ENCODE measurements at regions not wholly inside any gene's neighbourhood (a gene's known extent, or its start where the extent isn't known, plus 50 kb on each side); places are given as distances from the start of the nearest gene placed in this dataset.

DNA sequence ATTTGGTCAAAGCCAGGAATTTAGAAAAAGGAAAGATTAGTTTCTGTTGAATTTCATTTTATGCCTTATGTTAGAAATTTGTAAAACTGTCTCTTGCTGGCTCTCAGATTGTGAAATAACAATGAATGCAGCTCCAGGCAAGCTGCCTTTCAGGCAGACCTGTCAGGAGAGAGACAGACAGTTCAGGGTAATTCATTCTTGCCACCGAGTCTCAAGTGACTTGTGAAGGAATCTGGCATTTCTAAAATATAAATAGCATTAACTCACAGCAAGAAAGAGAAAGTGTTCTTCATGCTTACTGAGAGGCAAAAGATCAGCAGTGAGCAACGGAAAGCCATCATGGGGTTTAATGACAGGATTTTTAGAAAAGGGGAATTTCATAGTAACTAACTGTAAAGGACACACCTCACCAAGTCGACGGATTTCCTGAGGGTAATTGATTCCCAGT lies 442.3 kb upstream of the AKR1E2 start:
- H3K36me3 ChIP-seq (ENCODE audit: control insufficient read depth in 2 of 3, insufficient read depth in 3 of 3, low read length in 3 of 3) = no peaks in the 10 kb centered on the region
- H3K4me3 ChIP-seq (ENCODE audit: low read length) = no peak overlapping the region
- Mint-ChIP-seq H3K9me3 (no peaks in the 10 kb centered on the region), H3K36me3 (no peaks in the 10 kb centered on the region), H3K27ac (no peak overlapping the region), H3K4me1 (no peaks in the 10 kb centered on the region), H3K4me3 (no peak overlapping the region), H3K27me3 (peaks cover 2 to 47% (median 17%) of the 10 kb centered on the region in 5 donors)
- H3K4me1 ChIP-seq (ENCODE audit: control insufficient read depth in 2 of 2, insufficient read depth in 2 of 2, low read length in 2 of 2) = no peaks in the 10 kb centered on the region
- no peak overlapping the region for H3K27ac ChIP-seq (ENCODE audit: low read depth, low read length)
- no peak for ATAC-seq
- ChIA-PET POLR2A (no interaction called here), CTCF (no interaction called here)
- intact Hi-C loops (cut with micrococcal nuclease) = no loop called here
- no peak for DNase-seq
- no peaks in the 10 kb centered on the region for H3K9me3 ChIP-seq (ENCODE audit: control insufficient read depth in 2 of 3, low read length in 3 of 3)
- no peaks in the 10 kb centered on the region for H3K27me3 ChIP-seq (ENCODE audit: control insufficient read depth in 2 of 2, insufficient read depth in 2 of 2, low read length in 2 of 2)

DNA sequence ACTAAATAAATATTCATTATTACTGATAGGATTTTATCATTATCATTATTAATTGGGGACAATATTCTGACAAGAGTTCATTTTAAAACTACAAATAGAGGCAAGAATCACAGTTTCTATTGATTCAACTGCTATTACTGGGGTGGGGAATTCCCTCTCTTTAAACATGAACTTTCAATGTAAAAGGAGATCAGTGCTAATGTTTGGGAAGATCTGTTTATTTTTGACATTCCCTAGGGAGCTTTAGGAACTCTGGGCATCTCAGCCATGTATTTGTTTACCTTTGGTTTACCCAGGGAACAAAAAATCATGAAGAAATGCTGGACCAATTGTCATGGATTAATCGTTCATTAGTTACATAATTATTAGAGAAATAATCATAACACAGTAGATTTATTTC lies 443.2 kb upstream of the AKR1E2 start:
- H3K27me3 ChIP-seq (ENCODE audit: control insufficient read depth in 2 of 2, insufficient read depth in 2 of 2, low read length in 2 of 2) = no peaks in the 10 kb centered on the region
- H3K4me1 Mint-ChIP-seq = no peaks in the 10 kb centered on the region
- no peak overlapping the region for H3K27ac ChIP-seq (ENCODE audit: low read depth, low read length)
- ChIA-PET POLR2A (no interaction called here), CTCF (no interaction called here)
- H3K4me3 ChIP-seq (ENCODE audit: low read length) = no peak overlapping the region
- no peak overlapping the region for H3K27ac Mint-ChIP-seq
- H3K4me1 ChIP-seq (ENCODE audit: control insufficient read depth in 2 of 2, insufficient read depth in 2 of 2, low read length in 2 of 2) = no peaks in the 10 kb centered on the region
- no peaks in the 10 kb centered on the region for H3K36me3 ChIP-seq (ENCODE audit: control insufficient read depth in 2 of 3, insufficient read depth in 3 of 3, low read length in 3 of 3)
- no peaks in the 10 kb centered on the region for H3K9me3 ChIP-seq (ENCODE audit: control insufficient read depth in 2 of 3, low read length in 3 of 3)
- DNase-seq (no peak), ATAC-seq (no peak)
- intact Hi-C loops (cut with micrococcal nuclease) = no loop called here
- no peaks in the 10 kb centered on the region for H3K9me3 Mint-ChIP-seq
- no peaks in the 10 kb centered on the region for H3K36me3 Mint-ChIP-seq
- peaks cover 8 to 49% (median 18%) of the 10 kb centered on the region in 5 donors for H3K27me3 Mint-ChIP-seq
- no peak overlapping the region for H3K4me3 Mint-ChIP-seq

DNA sequence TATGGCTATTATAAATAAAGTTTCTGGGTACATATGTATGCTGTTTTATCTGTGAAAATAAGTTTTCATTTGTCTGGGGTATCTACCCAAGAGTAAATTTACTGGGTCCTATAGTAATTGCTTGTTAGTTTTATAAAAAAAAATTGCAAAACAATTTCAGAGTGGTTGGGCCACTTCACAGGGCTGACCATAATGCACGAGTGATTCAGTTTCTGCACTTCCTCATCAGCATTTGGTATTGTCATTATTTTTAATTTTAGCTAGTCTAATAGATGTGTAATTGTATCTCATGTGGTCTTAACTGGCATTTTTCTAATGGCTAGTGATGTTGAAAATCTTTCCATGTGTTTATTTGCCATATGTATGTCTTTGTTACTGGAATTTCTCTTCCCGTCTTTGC lies 452.4 kb upstream of the AKR1E2 start:
- ChIA-PET CTCF (no interaction called here), POLR2A (interaction anchor here (0.7 kb wide), 1 partner anchor 18 kb away, joined by 3 read pairs; no protein-coding TSS in a partner anchor)
- DNase-seq (no peak), ATAC-seq (no peak)
- Mint-ChIP-seq H3K27ac (no peak overlapping the region), H3K4me1 (no peaks in the 10 kb centered on the region), H3K36me3 (no peaks in the 10 kb centered on the region), H3K4me3 (no peak overlapping the region), H3K27me3 (peaks cover 9 to 63% (median 14%) of the 10 kb centered on the region in 5 donors), H3K9me3 (no peaks in the 10 kb centered on the region)
- no peak overlapping the region for H3K27ac ChIP-seq (ENCODE audit: low read depth, low read length)
- no peaks in the 10 kb centered on the region for H3K27me3 ChIP-seq (ENCODE audit: control insufficient read depth in 2 of 2, insufficient read depth in 2 of 2, low read length in 2 of 2)
- no peaks in the 10 kb centered on the region for H3K36me3 ChIP-seq (ENCODE audit: control insufficient read depth in 2 of 3, insufficient read depth in 3 of 3, low read length in 3 of 3)
- intact Hi-C loops (cut with micrococcal nuclease) = no loop called here
- H3K4me1 ChIP-seq (ENCODE audit: control insufficient read depth in 2 of 2, insufficient read depth in 2 of 2, low read length in 2 of 2) = no peaks in the 10 kb centered on the region
- no peak overlapping the region for H3K4me3 ChIP-seq (ENCODE audit: low read length)
- no peaks in the 10 kb centered on the region for H3K9me3 ChIP-seq (ENCODE audit: control insufficient read depth in 2 of 3, low read length in 3 of 3)

DNA sequence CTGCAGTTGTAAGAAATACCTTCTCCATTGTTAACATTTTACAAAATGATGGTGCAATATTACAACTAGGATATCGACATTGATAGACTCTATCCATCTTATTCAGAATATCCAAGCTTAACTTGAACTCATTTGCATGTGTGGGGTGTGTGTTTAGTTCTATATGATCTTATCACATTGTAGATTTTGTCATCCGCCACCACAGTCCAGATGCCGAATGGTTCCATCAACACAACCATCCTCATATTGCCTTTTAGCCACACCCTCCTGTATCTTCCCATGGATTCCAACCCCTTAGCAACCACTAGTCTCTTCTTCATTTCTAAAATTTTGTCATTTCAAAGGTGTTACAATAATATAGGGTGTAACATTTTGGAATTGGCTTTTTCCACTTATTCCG lies 452.9 kb upstream of the AKR1E2 start:
- no peak for ATAC-seq
- no peak overlapping the region for H3K27ac Mint-ChIP-seq
- Histone ChIP-seq H3K27ac (ENCODE audit: low read depth, low read length) (no peak overlapping the region), H3K27me3 (ENCODE audit: control insufficient read depth in 2 of 2, insufficient read depth in 2 of 2, low read length in 2 of 2) (no peaks in the 10 kb centered on the region), H3K4me3 (ENCODE audit: low read length) (no peak overlapping the region), H3K36me3 (ENCODE audit: control insufficient read depth in 2 of 3, insufficient read depth in 3 of 3, low read length in 3 of 3) (no peaks in the 10 kb centered on the region), H3K9me3 (ENCODE audit: control insufficient read depth in 2 of 3, low read length in 3 of 3) (no peaks in the 10 kb centered on the region), H3K4me1 (ENCODE audit: control insufficient read depth in 2 of 2, insufficient read depth in 2 of 2, low read length in 2 of 2) (no peaks in the 10 kb centered on the region)
- H3K9me3 Mint-ChIP-seq = no peaks in the 10 kb centered on the region
- H3K36me3 Mint-ChIP-seq = no peaks in the 10 kb centered on the region
- intact Hi-C loops (cut with micrococcal nuclease) = no loop called here
- H3K4me3 Mint-ChIP-seq = no peak overlapping the region
- peaks cover 5 to 64% (median 9%) of the 10 kb centered on the region in 5 donors for H3K27me3 Mint-ChIP-seq
- ChIA-PET CTCF (no interaction called here), POLR2A (interaction anchor here (0.6 kb wide), 1 partner anchor 40 kb away, joined by 4 read pairs; no protein-coding TSS in a partner anchor)
- no peak for DNase-seq
- no peaks in the 10 kb centered on the region for H3K4me1 Mint-ChIP-seq

DNA sequence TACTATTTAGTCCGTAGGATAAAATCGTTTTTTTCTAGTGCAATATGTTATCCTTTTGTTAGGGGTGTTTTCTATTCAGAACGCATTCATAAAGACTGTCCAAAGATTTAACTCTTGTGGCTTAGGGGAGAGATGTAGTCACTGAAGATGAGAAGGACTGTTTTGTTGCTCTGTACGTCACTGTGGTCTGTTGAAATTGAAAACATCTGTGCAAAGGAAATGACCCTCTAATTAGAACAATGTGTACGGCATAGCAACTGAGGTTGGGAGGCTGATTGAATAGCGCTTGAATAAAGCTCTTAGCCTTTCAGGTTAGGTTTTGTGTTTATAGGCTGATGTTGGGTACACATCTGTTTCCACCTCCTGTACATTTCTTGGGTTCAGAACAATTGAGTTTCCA lies 453.4 kb upstream of the AKR1E2 start:
- no peak overlapping the region for H3K27ac Mint-ChIP-seq

DNA sequence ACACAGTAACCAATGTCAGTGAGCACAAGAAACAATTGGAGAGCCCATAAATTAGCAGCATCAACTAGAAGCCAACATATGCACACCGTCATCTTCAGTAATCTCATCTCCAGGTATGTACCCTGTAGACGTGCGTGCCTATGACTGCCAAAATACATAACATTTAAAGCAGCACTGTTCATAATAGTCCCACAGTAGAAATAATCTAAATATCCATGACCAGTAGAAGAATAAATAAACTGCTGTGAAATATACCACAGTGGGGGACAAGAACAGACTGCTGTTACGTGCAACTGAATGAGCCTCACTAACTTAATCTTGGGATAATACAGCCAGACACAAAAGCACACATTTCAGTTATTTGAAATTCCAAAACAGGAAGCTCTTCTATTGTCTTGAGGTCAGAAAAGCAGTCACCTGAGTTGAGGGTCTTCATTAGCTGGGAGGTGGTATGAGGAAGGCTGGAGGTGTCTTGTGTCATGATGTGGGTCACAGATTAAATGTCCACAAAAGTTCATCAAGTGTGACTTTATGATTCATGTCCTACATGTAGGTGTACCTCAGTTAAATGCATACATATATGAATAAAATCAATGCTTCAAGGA lies 454.2 kb upstream of the AKR1E2 start:
- H3K4me3 Mint-ChIP-seq = no peak overlapping the region
- CTCF ChIA-PET = no interaction called here
- no peak overlapping the region for H3K27ac Mint-ChIP-seq

More for the DNA sequence above, 453.4 kb upstream of the AKR1E2 start:
- Histone ChIP-seq H3K9me3 (ENCODE audit: control insufficient read depth in 2 of 3, low read length in 3 of 3) (no peaks in the 10 kb centered on the region), H3K27me3 (ENCODE audit: control insufficient read depth in 2 of 2, insufficient read depth in 2 of 2, low read length in 2 of 2) (no peaks in the 10 kb centered on the region), H3K27ac (ENCODE audit: low read depth, low read length) (no peak overlapping the region), H3K4me3 (ENCODE audit: low read length) (no peak overlapping the region), H3K36me3 (ENCODE audit: control insufficient read depth in 2 of 3, insufficient read depth in 3 of 3, low read length in 3 of 3) (no peaks in the 10 kb centered on the region), H3K4me1 (ENCODE audit: control insufficient read depth in 2 of 2, insufficient read depth in 2 of 2, low read length in 2 of 2) (no peaks in the 10 kb centered on the region)
- DNase-seq (no peak), ATAC-seq (no peak)
- POLR2A ChIA-PET = interaction anchor here (0.6 kb wide), 1 partner anchor 40 kb away, joined by 4 read pairs; no protein-coding TSS in a partner anchor
- Mint-ChIP-seq H3K36me3 (no peaks in the 10 kb centered on the region), H3K9me3 (no peaks in the 10 kb centered on the region), H3K4me3 (no peak overlapping the region), H3K27me3 (peaks cover 3 to 62% (median 8%) of the 10 kb centered on the region in 5 donors), H3K4me1 (no peaks in the 10 kb centered on the region)
- CTCF ChIA-PET = no interaction called here
- intact Hi-C loops (cut with micrococcal nuclease) = no loop called here

DNA sequence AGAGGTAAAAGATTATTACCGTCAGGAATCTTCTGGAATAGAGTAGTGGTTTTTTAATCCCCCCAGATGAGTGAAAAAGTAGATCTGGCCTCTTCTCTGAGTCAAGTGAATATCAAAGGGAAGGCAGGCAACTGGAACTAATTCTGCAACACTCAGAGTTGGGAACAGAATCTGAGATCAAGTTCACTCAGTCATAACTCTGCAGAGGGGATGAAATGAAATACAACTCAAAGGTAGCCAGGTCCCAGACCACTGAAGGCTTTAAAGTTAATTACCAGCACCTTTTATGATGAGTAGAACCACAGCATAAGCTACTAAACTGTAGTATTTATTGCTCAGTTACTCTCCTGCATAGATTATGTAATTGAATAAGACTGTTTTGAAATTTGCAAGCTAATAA lies 455.6 kb upstream of the AKR1E2 start:
- POLR2A ChIA-PET = no interaction called here
- H3K27me3 Mint-ChIP-seq = peaks cover 0 to 55% (median 0%) of the 10 kb centered on the region in 5 donors
- H3K4me1 Mint-ChIP-seq = no peaks in the 10 kb centered on the region

More for the DNA sequence above, 454.2 kb upstream of the AKR1E2 start:
- Mint-ChIP-seq H3K4me1 (no peaks in the 10 kb centered on the region), H3K36me3 (no peaks in the 10 kb centered on the region), H3K9me3 (no peaks in the 10 kb centered on the region), H3K27me3 (peaks cover 3 to 60% (median 4%) of the 10 kb centered on the region in 5 donors)
- no peak overlapping the region for H3K27ac ChIP-seq (ENCODE audit: low read depth, low read length)
- no peak for ATAC-seq
- H3K27me3 ChIP-seq (ENCODE audit: control insufficient read depth in 2 of 2, insufficient read depth in 2 of 2, low read length in 2 of 2) = no peaks in the 10 kb centered on the region
- H3K4me3 ChIP-seq (ENCODE audit: low read length) = no peak overlapping the region
- H3K9me3 ChIP-seq (ENCODE audit: control insufficient read depth in 2 of 3, low read length in 3 of 3) = no peaks in the 10 kb centered on the region
- H3K36me3 ChIP-seq (ENCODE audit: control insufficient read depth in 2 of 3, insufficient read depth in 3 of 3, low read length in 3 of 3) = no peaks in the 10 kb centered on the region
- no peaks in the 10 kb centered on the region for H3K4me1 ChIP-seq (ENCODE audit: control insufficient read depth in 2 of 2, insufficient read depth in 2 of 2, low read length in 2 of 2)
- DNase-seq = no peak
- intact Hi-C loops (cut with micrococcal nuclease) = no loop called here
- POLR2A ChIA-PET = no interaction called here

More for the DNA sequence above, 455.6 kb upstream of the AKR1E2 start:
- Mint-ChIP-seq H3K36me3 (no peaks in the 10 kb centered on the region), H3K27ac (no peak overlapping the region), H3K9me3 (no peaks in the 10 kb centered on the region), H3K4me3 (no peak overlapping the region)
- intact Hi-C loops (cut with micrococcal nuclease) = no loop called here
- Histone ChIP-seq H3K36me3 (ENCODE audit: control insufficient read depth in 2 of 3, insufficient read depth in 3 of 3, low read length in 3 of 3) (no peaks in the 10 kb centered on the region), H3K4me3 (ENCODE audit: low read length) (no peak overlapping the region), H3K9me3 (ENCODE audit: control insufficient read depth in 2 of 3, low read length in 3 of 3) (no peaks in the 10 kb centered on the region), H3K4me1 (ENCODE audit: control insufficient read depth in 2 of 2, insufficient read depth in 2 of 2, low read length in 2 of 2) (no peaks in the 10 kb centered on the region), H3K27me3 (ENCODE audit: control insufficient read depth in 2 of 2, insufficient read depth in 2 of 2, low read length in 2 of 2) (no peaks in the 10 kb centered on the region), H3K27ac (ENCODE audit: low read depth, low read length) (no peak overlapping the region)
- ATAC-seq (no peak), DNase-seq (no peak)
- CTCF ChIA-PET = no interaction called here

Measured in naive thymus-derived CD4-positive, alpha-beta T cell (primary cell).